ENCODE measurements at regions not wholly inside any gene's neighbourhood (a gene's known extent, or its start where the extent isn't known, plus 50 kb on each side); places are given as distances from the start of the nearest gene placed in this dataset.
A peak's percentile ranks its signal among the peaks of the same experiment; 100 is the strongest.

DNA sequence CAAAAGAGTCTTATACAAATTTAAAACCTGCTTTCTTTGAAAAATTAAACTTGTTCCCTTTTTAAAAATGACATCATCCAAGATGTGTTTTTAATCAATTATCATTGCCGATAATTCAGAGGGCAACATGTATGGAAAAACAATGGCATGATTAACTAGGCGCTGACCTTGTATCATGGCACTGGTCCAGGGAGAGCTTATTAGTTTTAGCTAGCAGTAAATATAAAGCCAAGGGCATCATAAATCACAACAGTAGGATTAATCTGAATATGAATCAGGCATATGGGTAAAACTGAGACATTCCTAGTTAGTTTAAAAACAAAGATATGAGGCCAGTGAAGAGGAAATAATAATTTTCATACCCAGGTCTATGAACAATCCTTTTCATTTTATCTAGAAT, 374.0 kb downstream of the HDGFL1 start:
- H3K27me3 ChIP-seq (ENCODE audit: control insufficient read depth in 1 of 2, insufficient read depth in 2 of 2, low read length in 2 of 2), result no peaks in the 10 kb centered on the region
- H3K4me1 ChIP-seq (ENCODE audit: insufficient read depth, low read length), result no peaks in the 10 kb centered on the region
- no peak overlapping the region for H3K27ac ChIP-seq (ENCODE audit: low read depth, low read length)
- no peak overlapping the region for H3K9ac ChIP-seq (ENCODE audit: low read length)
- H3K4me3 ChIP-seq (ENCODE audit: low read depth in 1 of 2, low read length in 2 of 2), result no peak overlapping the region
- H3K9me3 ChIP-seq (ENCODE audit: low read length), result no peaks in the 10 kb centered on the region
- H3K36me3 ChIP-seq (ENCODE audit: insufficient read depth, low read length), result no peaks in the 10 kb centered on the region

DNA sequence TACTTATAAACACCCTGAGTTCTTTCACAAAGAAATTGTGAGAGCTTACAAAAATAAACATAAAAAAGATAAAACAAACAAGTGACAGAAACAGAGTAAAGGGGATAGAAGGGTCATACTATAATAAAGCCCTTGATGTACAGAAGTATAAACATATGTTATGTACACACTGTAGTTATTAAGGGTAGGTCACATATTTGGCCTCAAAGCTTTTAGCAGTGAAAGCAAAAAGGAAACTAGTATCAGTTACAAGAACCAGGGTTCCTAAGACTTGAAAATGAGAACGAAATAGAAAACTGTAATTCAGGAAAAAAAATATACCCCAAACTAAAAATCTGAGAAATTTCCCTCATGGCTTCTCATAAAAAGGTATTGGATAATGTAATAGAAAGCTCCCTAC, 380.6 kb downstream of the HDGFL1 start:
- Histone ChIP-seq H3K9me3 (ENCODE audit: low read length) (no peaks in the 10 kb centered on the region), H3K27ac (ENCODE audit: low read depth, low read length) (no peak overlapping the region), H3K27me3 (ENCODE audit: control insufficient read depth in 1 of 2, insufficient read depth in 2 of 2, low read length in 2 of 2) (no peaks in the 10 kb centered on the region), H3K4me3 (ENCODE audit: low read depth in 1 of 2, low read length in 2 of 2) (no peak overlapping the region), H3K9ac (ENCODE audit: low read length) (no peak overlapping the region), H3K36me3 (ENCODE audit: insufficient read depth, low read length) (no peaks in the 10 kb centered on the region), H3K4me1 (ENCODE audit: insufficient read depth, low read length) (peaks cover 3% of the 10 kb centered on the region)

DNA sequence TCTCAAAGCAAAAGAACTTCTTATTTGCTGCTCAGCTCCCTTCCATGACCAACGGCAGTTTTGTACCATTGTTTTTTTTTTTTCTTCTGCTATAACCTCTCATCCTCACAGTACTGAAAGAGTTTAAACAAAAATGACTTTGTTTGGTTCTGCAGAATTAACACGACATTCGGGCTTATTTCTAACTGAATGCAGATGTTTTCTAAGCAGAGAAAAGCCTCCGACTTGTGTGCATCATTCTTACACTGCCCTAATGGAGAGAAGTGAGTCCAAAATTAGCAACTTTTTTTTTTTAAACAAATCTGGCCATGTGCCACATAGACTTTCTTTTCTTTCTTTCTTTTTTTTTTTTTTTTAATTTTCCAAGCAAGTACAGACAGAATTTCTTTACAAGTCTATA, 382.7 kb downstream of the HDGFL1 start:
- Histone ChIP-seq H3K4me3 (ENCODE audit: low read depth in 1 of 2, low read length in 2 of 2) (no peak overlapping the region), H3K27me3 (ENCODE audit: control insufficient read depth in 1 of 2, insufficient read depth in 2 of 2, low read length in 2 of 2) (no peaks in the 10 kb centered on the region), H3K4me1 (ENCODE audit: insufficient read depth, low read length) (peaks cover 20% of the 10 kb centered on the region), H3K9me3 (ENCODE audit: low read length) (no peaks in the 10 kb centered on the region), H3K27ac (ENCODE audit: low read depth, low read length) (no peak overlapping the region), H3K36me3 (ENCODE audit: insufficient read depth, low read length) (no peaks in the 10 kb centered on the region), H3K9ac (ENCODE audit: low read length) (no peak overlapping the region)

- H3K9ac ChIP-seq (ENCODE audit: low read length), result no peak overlapping the region
- H3K36me3 ChIP-seq (ENCODE audit: insufficient read depth, low read length), result no peaks in the 10 kb centered on the region
- peak overlapping the region in 1 of 2 donors; percentile 43 for H3K4me3 ChIP-seq (ENCODE audit: low read depth in 1 of 2, low read length in 2 of 2)
- H3K27me3 ChIP-seq (ENCODE audit: control insufficient read depth in 1 of 2, insufficient read depth in 2 of 2, low read length in 2 of 2), result no peaks in the 10 kb centered on the region
- H3K27ac ChIP-seq (ENCODE audit: low read depth, low read length), result no peak overlapping the region
- no peaks in the 10 kb centered on the region for H3K9me3 ChIP-seq (ENCODE audit: low read length)
- H3K4me1 ChIP-seq (ENCODE audit: insufficient read depth, low read length), result peaks cover 20% of the 10 kb centered on the region
Observed at GRCh38 chr6:22954749-22955385, 385.5 kb downstream of the HDGFL1 start.

GRCh38 chr6:22956029-22956681, 386.8 kb downstream of the HDGFL1 start:
- H3K27ac ChIP-seq (ENCODE audit: low read depth, low read length), result no peak overlapping the region
- no peaks in the 10 kb centered on the region for H3K36me3 ChIP-seq (ENCODE audit: insufficient read depth, low read length)
- H3K4me1 ChIP-seq (ENCODE audit: insufficient read depth, low read length), result peaks cover 20% of the 10 kb centered on the region
- no peak overlapping the region for H3K9ac ChIP-seq (ENCODE audit: low read length)
- H3K27me3 ChIP-seq (ENCODE audit: control insufficient read depth in 1 of 2, insufficient read depth in 2 of 2, low read length in 2 of 2), result no peaks in the 10 kb centered on the region
- H3K9me3 ChIP-seq (ENCODE audit: low read length), result no peaks in the 10 kb centered on the region
- H3K4me3 ChIP-seq (ENCODE audit: low read depth in 1 of 2, low read length in 2 of 2), result no peak overlapping the region

DNA sequence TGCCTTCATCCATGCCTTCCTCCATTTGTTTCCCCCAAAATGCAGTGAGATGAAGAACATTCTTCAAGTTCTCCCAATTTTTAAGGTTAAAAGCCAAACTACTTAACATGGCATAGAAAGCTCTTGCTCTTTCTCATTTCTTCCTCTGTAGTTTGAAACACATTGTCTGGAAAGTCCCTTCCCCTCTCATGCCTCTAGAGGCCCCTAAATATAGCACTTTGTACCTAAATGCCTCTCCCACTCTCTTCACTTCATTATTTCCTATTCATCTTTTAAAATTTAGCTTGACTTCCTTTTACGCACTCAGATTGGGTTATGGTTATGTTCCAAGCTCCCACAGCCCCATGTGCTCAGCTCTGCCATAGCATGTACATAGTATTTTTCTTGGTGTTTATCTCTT, 389.3 kb downstream of the HDGFL1 start:
- H3K4me3 ChIP-seq (ENCODE audit: low read depth in 1 of 2, low read length in 2 of 2), result no peak overlapping the region
- H3K9ac ChIP-seq (ENCODE audit: low read length), result no peak overlapping the region
- H3K27me3 ChIP-seq (ENCODE audit: control insufficient read depth in 1 of 2, insufficient read depth in 2 of 2, low read length in 2 of 2), result no peaks in the 10 kb centered on the region
- no peak overlapping the region for H3K27ac ChIP-seq (ENCODE audit: low read depth, low read length)
- no peaks in the 10 kb centered on the region for H3K9me3 ChIP-seq (ENCODE audit: low read length)
- peaks cover 20% of the 10 kb centered on the region for H3K4me1 ChIP-seq (ENCODE audit: insufficient read depth, low read length)
- H3K36me3 ChIP-seq (ENCODE audit: insufficient read depth, low read length), result no peaks in the 10 kb centered on the region

- H3K4me1 ChIP-seq (ENCODE audit: insufficient read depth, low read length), result peaks cover 20% of the 10 kb centered on the region
- no peak overlapping the region for H3K27ac ChIP-seq (ENCODE audit: low read depth, low read length)
- no peaks in the 10 kb centered on the region for H3K9me3 ChIP-seq (ENCODE audit: low read length)
- H3K9ac ChIP-seq (ENCODE audit: low read length), result no peak overlapping the region
- no peaks in the 10 kb centered on the region for H3K36me3 ChIP-seq (ENCODE audit: insufficient read depth, low read length)
- H3K4me3 ChIP-seq (ENCODE audit: low read depth in 1 of 2, low read length in 2 of 2), result no peak overlapping the region
- no peaks in the 10 kb centered on the region for H3K27me3 ChIP-seq (ENCODE audit: control insufficient read depth in 1 of 2, insufficient read depth in 2 of 2, low read length in 2 of 2)
Observed at GRCh38 chr6:22959571-22959970, 390.2 kb downstream of the HDGFL1 start.

GRCh38 chr6:22964334-22964733, 395.0 kb downstream of the HDGFL1 start:
- H3K9ac ChIP-seq (ENCODE audit: low read length), result no peak overlapping the region
- no peak overlapping the region for H3K27ac ChIP-seq (ENCODE audit: low read depth, low read length)
- H3K4me1 ChIP-seq (ENCODE audit: insufficient read depth, low read length), result no peaks in the 10 kb centered on the region
- H3K4me3 ChIP-seq (ENCODE audit: low read depth in 1 of 2, low read length in 2 of 2), result no peak overlapping the region
- no peaks in the 10 kb centered on the region for H3K36me3 ChIP-seq (ENCODE audit: insufficient read depth, low read length)
- H3K9me3 ChIP-seq (ENCODE audit: low read length), result no peaks in the 10 kb centered on the region
- no peaks in the 10 kb centered on the region for H3K27me3 ChIP-seq (ENCODE audit: control insufficient read depth in 1 of 2, insufficient read depth in 2 of 2, low read length in 2 of 2)

DNA sequence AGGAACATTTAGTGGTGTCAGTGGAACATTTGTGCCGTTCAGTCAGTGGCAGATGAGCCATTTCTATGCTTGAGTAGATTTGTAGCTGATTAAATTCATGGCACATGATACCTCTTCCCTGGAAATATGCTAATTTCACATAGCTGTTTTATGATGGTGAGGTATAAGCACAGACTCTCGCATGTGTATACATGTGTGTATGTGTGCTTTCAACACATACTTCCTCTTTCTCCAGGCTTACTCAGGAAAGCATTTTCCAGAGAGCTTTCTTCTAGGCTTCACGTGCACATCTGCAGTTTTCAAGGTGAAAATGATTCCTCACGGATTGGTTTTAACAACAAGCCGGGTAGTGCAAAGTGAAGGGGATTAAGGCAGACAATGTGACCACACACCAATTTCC, 396.5 kb downstream of the HDGFL1 start:
- no peaks in the 10 kb centered on the region for H3K9me3 ChIP-seq (ENCODE audit: low read length)
- H3K4me3 ChIP-seq (ENCODE audit: low read depth in 1 of 2, low read length in 2 of 2), result no peak overlapping the region
- no peaks in the 10 kb centered on the region for H3K36me3 ChIP-seq (ENCODE audit: insufficient read depth, low read length)
- no peak overlapping the region for H3K27ac ChIP-seq (ENCODE audit: low read depth, low read length)
- no peaks in the 10 kb centered on the region for H3K27me3 ChIP-seq (ENCODE audit: control insufficient read depth in 1 of 2, insufficient read depth in 2 of 2, low read length in 2 of 2)
- H3K4me1 ChIP-seq (ENCODE audit: insufficient read depth, low read length), result no peaks in the 10 kb centered on the region
- no peak overlapping the region for H3K9ac ChIP-seq (ENCODE audit: low read length)

GRCh38 chr6:22966691-22967422, 397.5 kb downstream of the HDGFL1 start:
- Histone ChIP-seq H3K9ac (ENCODE audit: low read length) (no peak overlapping the region), H3K27ac (ENCODE audit: low read depth, low read length) (no peak overlapping the region), H3K4me1 (ENCODE audit: insufficient read depth, low read length) (no peaks in the 10 kb centered on the region), H3K36me3 (ENCODE audit: insufficient read depth, low read length) (no peaks in the 10 kb centered on the region), H3K27me3 (ENCODE audit: control insufficient read depth in 1 of 2, insufficient read depth in 2 of 2, low read length in 2 of 2) (no peaks in the 10 kb centered on the region), H3K9me3 (ENCODE audit: low read length) (no peaks in the 10 kb centered on the region), H3K4me3 (ENCODE audit: low read depth in 1 of 2, low read length in 2 of 2) (no peak overlapping the region)

- Histone ChIP-seq H3K9me3 (ENCODE audit: low read length) (no peaks in the 10 kb centered on the region), H3K27me3 (ENCODE audit: control insufficient read depth in 1 of 2, insufficient read depth in 2 of 2, low read length in 2 of 2) (no peaks in the 10 kb centered on the region), H3K4me3 (ENCODE audit: low read depth in 1 of 2, low read length in 2 of 2) (no peak overlapping the region), H3K4me1 (ENCODE audit: insufficient read depth, low read length) (no peaks in the 10 kb centered on the region), H3K36me3 (ENCODE audit: insufficient read depth, low read length) (no peaks in the 10 kb centered on the region), H3K9ac (ENCODE audit: low read length) (no peak overlapping the region), H3K27ac (ENCODE audit: low read depth, low read length) (no peak overlapping the region)
Observed at GRCh38 chr6:22970004-22970403, 400.6 kb downstream of the HDGFL1 start.

Measured in muscle layer of colon (tissue), 2 donors.